HUES6 (cell line): ENCODE measurements at regions not wholly inside any gene's neighbourhood (a gene's known extent, or its start where the extent isn't known, plus 50 kb on each side); places are given as distances from the start of the nearest gene placed in this dataset.
"Not testable (repeated sequence)": the region's sequence is repeated elsewhere in the genome, so short reads cannot be mapped to it uniquely, and the experiment has no call there.

Experiments
- H3K27ac ChIP-seq: 2 replicates; pipeline ENCODE4 v1.7.0; 2013; ENCODE audit warnings: low read depth, mild to moderate bottlenecking, low read length, inconsistent platforms
- H3K27me3 ChIP-seq: 2 replicates; pipeline ENCODE4 v1.6.1; 2013; ENCODE audit warnings: low read length; ENCODE audit not compliant: control insufficient read depth, insufficient read depth
- H3K36me3 ChIP-seq: 2 replicates; pipeline ENCODE4 v1.6.1; 2013; ENCODE audit warnings: low read length; ENCODE audit not compliant: control insufficient read depth, insufficient read depth
- H3K4me1 ChIP-seq: 2 replicates; pipeline ENCODE4 v1.6.1; 2013; ENCODE audit warnings: low read length; ENCODE audit not compliant: control insufficient read depth, insufficient read depth
- H3K4me3 ChIP-seq: 2 replicates; pipeline ENCODE4 v1.5.1; 2013; ENCODE audit warnings: low read depth, low read length
- H3K9ac ChIP-seq: one replicate; pipeline ENCODE4 v1.6.1; 2013; ENCODE audit warnings: mild to moderate bottlenecking, low read length
- H3K9me3 ChIP-seq: 2 replicates; pipeline ENCODE4 v1.6.1; 2013; ENCODE audit warnings: low read depth, low read length; ENCODE audit not compliant: control insufficient read depth, insufficient read depth

GRCh38 chr6:134590449-134590848 lies 272.5 kb upstream of the SGK1 start:
- H3K4me3 ChIP-seq, result no peak overlapping the region
- H3K4me1 ChIP-seq, result peaks cover 12% of the 10 kb centered on the region
- H3K9ac ChIP-seq, result no peak overlapping the region
- H3K27ac ChIP-seq, result no peak overlapping the region
- no peaks in the 10 kb centered on the region for H3K36me3 ChIP-seq
- no peaks in the 10 kb centered on the region for H3K27me3 ChIP-seq
- H3K9me3 ChIP-seq, result no peaks in the 10 kb centered on the region

- H3K27ac ChIP-seq, result no peak overlapping the region
- H3K27me3 ChIP-seq, result no peaks in the 10 kb centered on the region
- H3K9me3 ChIP-seq, result no peaks in the 10 kb centered on the region
- H3K4me1 ChIP-seq, result peaks cover 16% of the 10 kb centered on the region
- H3K9ac ChIP-seq, result no peak overlapping the region
- H3K4me3 ChIP-seq, result no peak overlapping the region
- H3K36me3 ChIP-seq, result no peaks in the 10 kb centered on the region
Observed at GRCh38 chr6:134590004-134590403, 272.1 kb upstream of the SGK1 start.

- no peak overlapping the region for H3K9ac ChIP-seq
- no peak overlapping the region for H3K4me3 ChIP-seq
- no peaks in the 10 kb centered on the region for H3K9me3 ChIP-seq
- no peaks in the 10 kb centered on the region for H3K36me3 ChIP-seq
- peaks cover 21% of the 10 kb centered on the region for H3K4me1 ChIP-seq
- H3K27ac ChIP-seq, result no peak overlapping the region
- H3K27me3 ChIP-seq, result no peaks in the 10 kb centered on the region
Observed at GRCh38 chr6:134589512-134589911, 271.6 kb upstream of the SGK1 start.

- Histone ChIP-seq H3K27me3 (no peaks in the 10 kb centered on the region), H3K9me3 (no peaks in the 10 kb centered on the region), H3K36me3 (no peaks in the 10 kb centered on the region), H3K4me3 (no peak overlapping the region), H3K27ac (no peak overlapping the region), H3K4me1 (peaks cover 22% of the 10 kb centered on the region), H3K9ac (no peak overlapping the region)
Observed at GRCh38 chr6:134588267-134588666, 270.4 kb upstream of the SGK1 start.

- H3K36me3 ChIP-seq, result no peaks in the 10 kb centered on the region
- H3K9me3 ChIP-seq, result no peaks in the 10 kb centered on the region
- H3K4me3 ChIP-seq, result no peak overlapping the region
- H3K9ac ChIP-seq, result no peak overlapping the region
- H3K4me1 ChIP-seq, result peaks cover 22% of the 10 kb centered on the region
- H3K27me3 ChIP-seq, result no peaks in the 10 kb centered on the region
- H3K27ac ChIP-seq, result no peak overlapping the region
Observed at GRCh38 chr6:134585517-134585873, 267.6 kb upstream of the SGK1 start.

GRCh38 chr6:134584847-134585516 lies 267.1 kb upstream of the SGK1 start:
- H3K9ac ChIP-seq, result no peak overlapping the region
- H3K27me3 ChIP-seq, result no peaks in the 10 kb centered on the region
- H3K36me3 ChIP-seq, result no peaks in the 10 kb centered on the region
- no peaks in the 10 kb centered on the region for H3K9me3 ChIP-seq
- H3K4me1 ChIP-seq, result peaks cover 19% of the 10 kb centered on the region
- H3K4me3 ChIP-seq, result no peak overlapping the region
- no peak overlapping the region for H3K27ac ChIP-seq

- H3K27ac ChIP-seq, result no peak overlapping the region
- H3K4me3 ChIP-seq, result no peak overlapping the region
- no peaks in the 10 kb centered on the region for H3K27me3 ChIP-seq
- H3K9me3 ChIP-seq, result no peaks in the 10 kb centered on the region
- no peak overlapping the region for H3K9ac ChIP-seq
- no peaks in the 10 kb centered on the region for H3K4me1 ChIP-seq
- H3K36me3 ChIP-seq, result no peaks in the 10 kb centered on the region
Observed at GRCh38 chr6:134577998-134578397, 260.1 kb upstream of the SGK1 start.

GRCh38 chr6:134575221-134575620 lies 257.3 kb upstream of the SGK1 start:
- no peak overlapping the region for H3K4me3 ChIP-seq
- no peaks in the 10 kb centered on the region for H3K9me3 ChIP-seq
- no peaks in the 10 kb centered on the region for H3K4me1 ChIP-seq
- H3K27ac ChIP-seq, result no peak overlapping the region
- H3K27me3 ChIP-seq, result no peaks in the 10 kb centered on the region
- H3K36me3 ChIP-seq, result no peaks in the 10 kb centered on the region
- H3K9ac ChIP-seq, result no peak overlapping the region

- Histone ChIP-seq H3K4me1 (no peaks in the 10 kb centered on the region), H3K9ac (no peak overlapping the region), H3K9me3 (no peaks in the 10 kb centered on the region), H3K36me3 (no peaks in the 10 kb centered on the region), H3K27ac (no peak overlapping the region), H3K27me3 (no peaks in the 10 kb centered on the region), H3K4me3 (no peak overlapping the region)
Observed at GRCh38 chr6:134574491-134574890, 256.6 kb upstream of the SGK1 start.

- H3K27me3 ChIP-seq, H3K9me3 ChIP-seq, H3K4me3 ChIP-seq, H3K27ac ChIP-seq, H3K4me1 ChIP-seq, H3K36me3 ChIP-seq, H3K9ac ChIP-seq: not testable (repeated sequence)
Observed at GRCh38 chr6:134569996-134570395, 252.1 kb upstream of the SGK1 start.

- no peaks in the 10 kb centered on the region for H3K4me1 ChIP-seq
- H3K9ac ChIP-seq, result no peak overlapping the region
- no peaks in the 10 kb centered on the region for H3K27me3 ChIP-seq
- H3K36me3 ChIP-seq, result no peaks in the 10 kb centered on the region
- no peak overlapping the region for H3K4me3 ChIP-seq
- no peaks in the 10 kb centered on the region for H3K9me3 ChIP-seq
- H3K27ac ChIP-seq, result no peak overlapping the region
Observed at GRCh38 chr6:134564705-134565104, 246.8 kb upstream of the SGK1 start.

- Histone ChIP-seq H3K4me1 (no peaks in the 10 kb centered on the region), H3K36me3 (no peaks in the 10 kb centered on the region)
Observed at GRCh38 chr6:134560019-134560418, 242.1 kb upstream of the SGK1 start.

More at GRCh38 chr6:134560019-134560418, 242.1 kb upstream of the SGK1 start:
- Histone ChIP-seq H3K9ac (no peak overlapping the region), H3K4me3 (no peak overlapping the region), H3K27me3 (no peaks in the 10 kb centered on the region), H3K27ac (no peak overlapping the region), H3K9me3 (no peaks in the 10 kb centered on the region)
